ENCODE measurements at regions not wholly inside any gene's neighbourhood (a gene's known extent, or its start where the extent isn't known, plus 50 kb on each side); places are given as distances from the start of the nearest gene placed in this dataset.

GRCh38 chr6:142568857-142569597 is 267.2 kb downstream of the ADGRG6 start:
- no peak for ATAC-seq (ENCODE audit: low FRiP score)

GRCh38 chr6:142569676-142570075 is 267.9 kb downstream of the ADGRG6 start:
- no peak for TF ChIP-seq CTCF (IDR thresholded peaks at IDR 0.05)
- ATAC-seq (ENCODE audit: low FRiP score) (no peak), DNase-seq (ENCODE audit: low spot score) (no peak)

More at GRCh38 chr6:142568857-142569597, 267.2 kb downstream of the ADGRG6 start:
- no peak for TF ChIP-seq CTCF (IDR thresholded peaks at IDR 0.05)
- DNase-seq (ENCODE audit: low spot score) = no peak

GRCh38 chr6:142570221-142570671 is 268.4 kb downstream of the ADGRG6 start:
- TF ChIP-seq CTCF (IDR thresholded peaks at IDR 0.05) = no peak
- ATAC-seq (ENCODE audit: low FRiP score) (no peak), DNase-seq (ENCODE audit: low spot score) (no peak)

- TF ChIP-seq CTCF (IDR thresholded peaks at IDR 0.05) = no peak
- ATAC-seq (ENCODE audit: low FRiP score) = no peak
- no peak for DNase-seq (ENCODE audit: low spot score)
Observed at GRCh38 chr6:142592876-142593275, 291.1 kb downstream of the ADGRG6 start.

GRCh38 chr6:142597836-142598235 is 296.0 kb downstream of the ADGRG6 start:
- no peak for TF ChIP-seq CTCF (IDR thresholded peaks at IDR 0.05)
- ATAC-seq (ENCODE audit: low FRiP score) (no peak), DNase-seq (ENCODE audit: low spot score) (no peak)

- no peak for TF ChIP-seq CTCF (IDR thresholded peaks at IDR 0.05)
- no peak for ATAC-seq (ENCODE audit: low FRiP score)
- DNase-seq (ENCODE audit: low spot score) = no peak
Observed at GRCh38 chr6:142601427-142601826, 299.6 kb downstream of the ADGRG6 start.

- no peak for TF ChIP-seq CTCF (IDR thresholded peaks at IDR 0.05)
- ATAC-seq (ENCODE audit: low FRiP score) (no peak), DNase-seq (ENCODE audit: low spot score) (no peak)
Observed at GRCh38 chr6:142602972-142603371, 301.2 kb downstream of the ADGRG6 start.

Measured in omental fat pad (tissue), 3 donors.